ENCODE measurements at regions not wholly inside any gene's neighbourhood (a gene's known extent, or its start where the extent isn't known, plus 50 kb on each side); places are given as distances from the start of the nearest gene placed in this dataset.

GRCh38 chr4:129213692-129214091 lies 117.7 kb downstream of the C4orf33 start (continued):
- TF ChIP-seq RNF219 (CRISPR knock-in tag; IDR thresholded peaks at IDR 0.05) (no peak), PHB2 (IDR thresholded peaks at IDR 0.05; ENCODE audit: low read depth) (no peak), TRIM25 (IDR thresholded peaks at IDR 0.05; ENCODE audit: borderline replicate concordance) (no peak), ZNF41 (CRISPR knock-in tag; conservative IDR thresholded peaks at IDR 0.05) (no peak), ZNF347 (CRISPR knock-in tag; IDR thresholded peaks at IDR 0.05; ENCODE audit: low read depth) (no peak), MAZ (CRISPR knock-in tag; conservative IDR thresholded peaks at IDR 0.05 in 1 of 2, IDR thresholded peaks at IDR 0.05 in 1 of 2) (no peak), ZNF445 (CRISPR knock-in tag; IDR thresholded peaks at IDR 0.05; ENCODE audit: low read depth) (no peak), IFI16 (CRISPR knock-in tag; IDR thresholded peaks at IDR 0.05) (no peak)
